Activated CD4-positive, alpha-beta T cell treated with anti-CD3 and anti-CD28 coated beads, Interleukin-2, amount 10 ng/mL, durations not matched to agents 7 days and 5 days (primary cell): ENCODE measurements at regions not wholly inside any gene's neighbourhood (a gene's known extent, or its start where the extent isn't known, plus 50 kb on each side); places are given as distances from the start of the nearest gene placed in this dataset.

Experiments used
- CTCF ChIA-PET: fragments of 350-600 bp; sonication (Branson Sonifier 250); formaldehyde crosslinking; loops from one replicate; lab custom pipeline; 2021; ENCODE audit warnings: antibody characterized with exemption; lab: Charles Lee
- POLR2A ChIA-PET: fragments of 350-600 bp; sonication (Branson Sonifier 250); formaldehyde crosslinking; loops from one replicate; lab custom pipeline; 2021; ENCODE audit warnings: antibody characterized with exemption; lab: Charles Lee
- DNase-seq: peaks from one replicate; pipeline ENCODE4 v3.0.0-alpha.2; 2020
- H3K27ac Mint-ChIP-seq: one replicate; pipeline ENCODE4 v1.8.0; 2021; ENCODE audit warnings: mild to moderate bottlenecking, moderate library complexity, mixed read lengths
- H3K27me3 Mint-ChIP-seq: one replicate; pipeline ENCODE4 v1.8.0; 2021; ENCODE audit warnings: mixed read lengths
- H3K36me3 Mint-ChIP-seq: one replicate; pipeline ENCODE4 v1.8.0; 2021; ENCODE audit warnings: low read depth, mixed read lengths
- H3K4me1 Mint-ChIP-seq: one replicate; pipeline ENCODE4 v1.8.0; 2021; ENCODE audit warnings: mixed read lengths
- H3K4me3 Mint-ChIP-seq: one replicate; pipeline ENCODE4 v1.8.0; 2021; ENCODE audit warnings: mild to moderate bottlenecking, moderate library complexity, mixed read lengths
- H3K9me3 Mint-ChIP-seq: one replicate; pipeline ENCODE4 v1.8.0; 2021; ENCODE audit warnings: mixed read lengths

- no peak overlapping the region for H3K4me3 Mint-ChIP-seq
Observed at GRCh38 chr6:151738267-151738666, 69.2 kb upstream of the ESR1 start.

GRCh38 chr6:151738960-151739359 lies 68.5 kb upstream of the ESR1 start:
- peaks cover 7% of the 10 kb centered on the region for H3K27me3 Mint-ChIP-seq
- POLR2A ChIA-PET: no interaction called here
- CTCF ChIA-PET: no interaction called here
- no peaks in the 10 kb centered on the region for H3K9me3 Mint-ChIP-seq
- no peak for DNase-seq
- no peak overlapping the region for H3K4me3 Mint-ChIP-seq
- H3K4me1 Mint-ChIP-seq: no peaks in the 10 kb centered on the region
- no peak overlapping the region for H3K27ac Mint-ChIP-seq
- no peaks in the 10 kb centered on the region for H3K36me3 Mint-ChIP-seq

More at GRCh38 chr6:151738267-151738666, 69.2 kb upstream of the ESR1 start:
- no peak for DNase-seq
- no peaks in the 10 kb centered on the region for H3K9me3 Mint-ChIP-seq
- CTCF ChIA-PET: no interaction called here
- no peaks in the 10 kb centered on the region for H3K36me3 Mint-ChIP-seq
- H3K27me3 Mint-ChIP-seq: peaks cover 7% of the 10 kb centered on the region
- no peak overlapping the region for H3K27ac Mint-ChIP-seq
- no peaks in the 10 kb centered on the region for H3K4me1 Mint-ChIP-seq
- POLR2A ChIA-PET: no interaction called here

- Mint-ChIP-seq H3K4me3 (no peak overlapping the region), H3K4me1 (peaks cover 2% of the 10 kb centered on the region), H3K27ac (no peak overlapping the region), H3K27me3 (peaks cover 7% of the 10 kb centered on the region), H3K36me3 (no peaks in the 10 kb centered on the region), H3K9me3 (peaks cover 2% of the 10 kb centered on the region)
- ChIA-PET CTCF (no interaction called here), POLR2A (interaction anchor here (0.7 kb wide), 1 partner anchor 21 kb away, joined by 4 read pairs; no protein-coding TSS in a partner anchor)
- DNase-seq: no peak
Observed at GRCh38 chr6:151740820-151741219, 66.7 kb upstream of the ESR1 start.

GRCh38 chr6:151747896-151748295 lies 59.6 kb upstream of the ESR1 start:
- DNase-seq: no peak
- Mint-ChIP-seq H3K27ac (no peak overlapping the region), H3K9me3 (peaks cover 5% of the 10 kb centered on the region), H3K27me3 (peaks cover 2% of the 10 kb centered on the region), H3K4me1 (peaks cover 2% of the 10 kb centered on the region), H3K4me3 (no peak overlapping the region), H3K36me3 (no peaks in the 10 kb centered on the region)
- ChIA-PET CTCF (no interaction called here), POLR2A (no interaction called here)

DNA sequence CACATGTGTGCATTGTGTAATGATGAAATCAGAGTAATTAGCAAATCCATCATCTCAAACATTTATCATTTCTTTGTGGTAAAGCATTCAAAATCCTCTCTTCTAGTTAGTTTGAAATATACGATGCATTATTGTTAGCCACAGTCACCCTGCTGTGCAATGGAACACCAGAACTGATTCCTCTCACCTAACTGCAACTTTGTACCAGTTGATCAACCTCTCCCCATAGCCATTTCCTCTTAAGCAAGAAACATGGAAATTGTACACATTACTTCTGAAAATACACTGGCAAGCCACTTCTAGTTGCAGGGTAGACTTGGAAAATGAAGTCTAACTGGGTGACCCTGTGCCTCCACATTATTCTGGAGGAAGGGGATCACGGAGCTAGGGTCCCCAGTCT lies 58.1 kb upstream of the ESR1 start:
- Mint-ChIP-seq H3K27ac (no peak overlapping the region), H3K4me1 (peaks cover 2% of the 10 kb centered on the region), H3K4me3 (no peak overlapping the region), H3K9me3 (peaks cover 5% of the 10 kb centered on the region), H3K36me3 (no peaks in the 10 kb centered on the region), H3K27me3 (peaks cover 2% of the 10 kb centered on the region)
- POLR2A ChIA-PET: no interaction called here
- CTCF ChIA-PET: no interaction called here
- no peak for DNase-seq

DNA sequence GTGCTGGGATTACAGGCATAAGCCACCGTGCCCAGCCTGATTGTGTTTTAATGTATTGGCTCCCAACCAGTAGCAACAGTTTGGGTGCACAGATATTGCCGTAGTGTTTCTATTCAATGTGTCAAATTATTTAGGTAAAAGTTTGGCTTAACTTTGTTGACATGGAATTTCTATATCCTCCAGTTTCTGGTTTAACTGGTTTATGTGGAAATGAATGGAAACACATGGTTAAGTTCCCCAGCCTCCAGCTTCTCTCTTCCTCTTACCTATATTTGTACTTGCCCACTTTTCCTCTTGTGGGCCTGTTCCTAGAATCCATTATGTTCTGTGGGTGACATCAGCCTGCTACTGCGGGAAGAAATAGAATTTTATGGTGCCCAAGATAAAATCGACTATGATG lies 53.9 kb upstream of the ESR1 start:
- CTCF ChIA-PET: no interaction called here

GRCh38 chr6:151757506-151757955 lies 50.0 kb upstream of the ESR1 start:
- H3K4me1 Mint-ChIP-seq: peaks cover 52% of the 10 kb centered on the region
- peak overlapping the region; percentile 94 for H3K27ac Mint-ChIP-seq
- ChIA-PET CTCF (interaction anchor here (1.1 kb wide), 1 partner anchor 53 kb away, joined by 3 read pairs; no protein-coding TSS in a partner anchor), POLR2A (interaction anchor here (0.6 to 1.2 kb wide), 2 partner anchors 66 to 476 kb away, joined by 3 to 4 read pairs; no protein-coding TSS in a partner anchor)
- H3K4me3 Mint-ChIP-seq: peak overlapping the region; percentile 31
- peaks cover 2% of the 10 kb centered on the region for H3K27me3 Mint-ChIP-seq
- H3K36me3 Mint-ChIP-seq: peaks cover 24% of the 10 kb centered on the region
- peaks cover 9% of the 10 kb centered on the region for H3K9me3 Mint-ChIP-seq
- DNase-seq: peak; percentile 53

More for the DNA sequence above, 53.9 kb upstream of the ESR1 start:
- POLR2A ChIA-PET: no interaction called here
- peaks cover 9% of the 10 kb centered on the region for H3K9me3 Mint-ChIP-seq
- H3K27ac Mint-ChIP-seq: no peak overlapping the region
- peaks cover 35% of the 10 kb centered on the region for H3K4me1 Mint-ChIP-seq
- peaks cover 22% of the 10 kb centered on the region for H3K36me3 Mint-ChIP-seq
- peaks cover 4% of the 10 kb centered on the region for H3K27me3 Mint-ChIP-seq
- DNase-seq: no peak
- H3K4me3 Mint-ChIP-seq: no peak overlapping the region
